Smooth muscle cell (in vitro differentiated cells): ENCODE measurements at regions not wholly inside any gene's neighbourhood (a gene's known extent, or its start where the extent isn't known, plus 50 kb on each side); places are given as distances from the start of the nearest gene placed in this dataset.

Source experiments
- DNase-seq: peaks from one replicate; lab custom pipeline; 2025; ENCODE audit not compliant: unreplicated experiment; lab: John Stamatoyannopoulos, UW
- H2AFZ ChIP-seq: fragments of 200-600 bp; sonication (generic); 2 replicates; pipeline ENCODE4 v1.6.0; 2016; ENCODE audit warnings: antibody characterized with exemption, low read depth, mild to moderate bottlenecking
- H3F3A ChIP-seq: fragments of 200-600 bp; sonication (generic); 2 replicates; pipeline ENCODE4 v1.6.0; 2017; ENCODE audit warnings: antibody characterized with exemption, low read depth
- H3K27ac ChIP-seq: fragments of 200-600 bp; sonication (generic); 2 replicates; pipeline ENCODE4 v1.5.1; 2016; ENCODE audit warnings: low read depth, mild to moderate bottlenecking
- H3K27me3 ChIP-seq: fragments of 200-600 bp; sonication (generic); 2 replicates; pipeline ENCODE4 v1.6.1; 2016; ENCODE audit warnings: low read depth, mild to moderate bottlenecking
- H3K36me3 ChIP-seq: fragments of 200-600 bp; sonication (generic); 2 replicates; pipeline ENCODE4 v1.5.1; 2016; ENCODE audit warnings: low read depth
- H3K4me1 ChIP-seq: fragments of 200-600 bp; sonication (generic); 2 replicates; pipeline ENCODE4 v1.5.1; 2016; ENCODE audit warnings: low read depth
- H3K4me2 ChIP-seq: fragments of 200-600 bp; sonication (generic); 2 replicates; pipeline ENCODE4 v1.6.0; 2016; ENCODE audit warnings: mild to moderate bottlenecking
- H3K4me3 ChIP-seq: fragments of 200-600 bp; sonication (generic); 2 replicates; pipeline ENCODE4 v1.5.1; 2016; ENCODE audit warnings: mild to moderate bottlenecking
- H3K79me2 ChIP-seq: fragments of 200-600 bp; sonication (generic); 2 replicates; pipeline ENCODE4 v1.6.0; 2016; ENCODE audit warnings: low read depth, mild to moderate bottlenecking
- H3K9ac ChIP-seq: fragments of 200-600 bp; sonication (generic); 2 replicates; pipeline ENCODE4 v1.6.0; 2016; ENCODE audit warnings: low read depth
- H3K9me3 ChIP-seq: fragments of 200-600 bp; sonication (generic); replicated peaks from 2 replicates; pipeline ENCODE4 v1.5.1; 2016; ENCODE audit warnings: low read depth
- H4K20me1 ChIP-seq: fragments of 200-600 bp; sonication (generic); 2 replicates; pipeline ENCODE4 v1.6.0; 2016; ENCODE audit warnings: low read depth
- WGBS: methylation state at CpG from one replicate; pipeline ENCODE4 v1.1.7; 2016; ENCODE audit warnings: low lambda C conversion rate; 5-methylcytosine and 5-hydroxymethylcytosine counted together
- TF ChIP-seq, protein P1 (sequence below): fragments of 200-600 bp; sonication (generic); IDR thresholded peaks from 2 replicates; pipeline ENCODE4 v1.5.1; 2017; ENCODE audit warnings: borderline replicate concordance, mild to moderate bottlenecking, antibody characterized with exemption; ENCODE audit not compliant: insufficient read depth, poor library complexity, severe bottlenecking

DNA sequence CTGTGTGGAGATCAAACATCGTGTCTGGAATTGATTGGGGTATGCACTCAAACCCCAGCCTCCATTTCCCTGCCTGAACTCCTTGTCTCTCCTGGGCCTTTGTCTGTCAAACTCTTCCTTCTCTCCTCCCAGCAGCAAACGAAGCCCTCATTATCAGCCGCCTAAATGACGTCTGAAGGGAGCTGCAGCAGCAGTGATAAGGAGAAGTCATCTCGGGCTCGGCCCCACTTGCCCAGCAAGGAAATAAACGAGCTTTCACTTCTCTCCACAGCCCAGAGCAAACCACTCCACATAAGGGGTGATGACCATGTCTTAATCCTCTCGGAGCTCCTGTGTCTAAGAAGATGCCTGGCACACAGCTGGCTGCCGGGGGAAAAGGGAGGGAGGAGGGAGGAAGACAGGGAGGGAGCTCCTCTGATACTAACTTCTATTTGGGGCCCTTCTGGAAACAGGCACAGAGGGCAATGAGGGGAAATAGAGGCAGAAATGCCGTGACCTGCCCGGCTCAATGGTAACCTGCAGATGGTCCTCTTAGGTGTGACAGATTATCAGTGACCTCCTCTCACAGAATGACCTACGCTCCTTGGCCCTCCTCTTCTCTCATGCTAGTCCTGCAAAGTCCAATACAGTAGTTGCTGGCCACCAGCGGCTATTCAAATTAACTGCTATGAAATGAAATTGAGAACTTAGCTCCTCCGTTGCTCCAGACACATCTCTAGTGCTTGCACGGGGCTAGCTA, 100.4 kb downstream of the PXDC1 start:
- H3K9me3 ChIP-seq = no peaks in the 10 kb centered on the region
- TF ChIP-seq, protein P1, sequence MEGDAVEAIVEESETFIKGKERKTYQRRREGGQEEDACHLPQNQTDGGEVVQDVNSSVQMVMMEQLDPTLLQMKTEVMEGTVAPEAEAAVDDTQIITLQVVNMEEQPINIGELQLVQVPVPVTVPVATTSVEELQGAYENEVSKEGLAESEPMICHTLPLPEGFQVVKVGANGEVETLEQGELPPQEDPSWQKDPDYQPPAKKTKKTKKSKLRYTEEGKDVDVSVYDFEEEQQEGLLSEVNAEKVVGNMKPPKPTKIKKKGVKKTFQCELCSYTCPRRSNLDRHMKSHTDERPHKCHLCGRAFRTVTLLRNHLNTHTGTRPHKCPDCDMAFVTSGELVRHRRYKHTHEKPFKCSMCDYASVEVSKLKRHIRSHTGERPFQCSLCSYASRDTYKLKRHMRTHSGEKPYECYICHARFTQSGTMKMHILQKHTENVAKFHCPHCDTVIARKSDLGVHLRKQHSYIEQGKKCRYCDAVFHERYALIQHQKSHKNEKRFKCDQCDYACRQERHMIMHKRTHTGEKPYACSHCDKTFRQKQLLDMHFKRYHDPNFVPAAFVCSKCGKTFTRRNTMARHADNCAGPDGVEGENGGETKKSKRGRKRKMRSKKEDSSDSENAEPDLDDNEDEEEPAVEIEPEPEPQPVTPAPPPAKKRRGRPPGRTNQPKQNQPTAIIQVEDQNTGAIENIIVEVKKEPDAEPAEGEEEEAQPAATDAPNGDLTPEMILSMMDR = no peak
- no peak overlapping the region for H3K4me2 ChIP-seq
- H3F3A ChIP-seq = no peaks in the 10 kb centered on the region
- 50% methylated on average over 15 of the region's 15 CpGs for WGBS
- H3K79me2 ChIP-seq = no peaks in the 10 kb centered on the region
- H3K9ac ChIP-seq = no peak overlapping the region
- no peak overlapping the region for H3K27ac ChIP-seq
- H3K4me3 ChIP-seq = no peak overlapping the region
- no peaks in the 10 kb centered on the region for H3K4me1 ChIP-seq
- no peaks in the 10 kb centered on the region for H3K36me3 ChIP-seq
- H4K20me1 ChIP-seq = no peaks in the 10 kb centered on the region
- H3K27me3 ChIP-seq = no peaks in the 10 kb centered on the region
- H2AFZ ChIP-seq = peak overlapping the region; percentile 54
- no peak for DNase-seq

DNA sequence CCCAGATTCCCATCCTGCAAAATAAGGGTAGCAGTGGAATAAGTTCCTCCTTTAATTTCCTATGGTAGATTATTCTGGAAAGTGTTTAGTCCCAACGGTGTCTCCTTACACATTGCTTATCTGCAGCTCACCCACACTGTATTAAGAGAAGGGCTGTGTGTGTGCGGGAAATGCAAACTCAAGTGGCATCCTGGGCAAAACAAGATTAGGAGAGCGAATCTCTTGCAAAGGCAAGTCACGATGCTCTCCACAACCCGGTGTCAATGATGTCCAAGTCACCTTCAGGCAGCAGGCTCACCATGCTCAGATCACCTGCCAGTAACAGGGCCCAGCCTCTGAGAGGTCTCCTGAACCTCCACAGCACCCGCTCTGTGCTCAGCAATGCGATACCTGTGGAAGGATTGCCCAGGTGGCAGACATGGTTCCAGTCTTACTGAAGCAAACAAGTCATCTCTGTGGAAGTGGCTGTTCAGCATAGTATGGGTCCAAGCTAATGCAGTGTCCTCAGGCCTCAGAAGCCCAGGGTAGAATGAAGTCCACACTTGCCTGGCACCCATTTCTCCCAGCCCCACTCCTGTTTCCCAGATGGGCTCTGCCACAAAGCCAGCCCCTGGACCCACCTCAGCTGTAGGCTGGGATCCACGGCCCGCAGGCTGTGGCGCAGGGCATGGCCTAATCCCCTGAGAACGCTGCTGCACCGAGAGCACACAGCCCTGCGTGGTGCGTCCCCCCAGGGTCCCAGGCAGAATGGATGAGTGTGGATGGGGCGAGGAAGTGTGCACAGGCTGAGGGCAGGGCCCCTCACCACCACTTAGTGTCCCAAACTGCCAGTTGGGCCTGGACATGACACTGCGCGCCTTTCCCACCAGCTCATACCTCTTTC, 101.2 kb downstream of the PXDC1 start:
- Histone ChIP-seq H3K27me3 (no peaks in the 10 kb centered on the region), H3K9ac (no peak overlapping the region), H3K79me2 (no peaks in the 10 kb centered on the region), H3K27ac (no peak overlapping the region), H2AFZ (peak overlapping the region; percentile 54), H4K20me1 (no peaks in the 10 kb centered on the region), H3K9me3 (no peaks in the 10 kb centered on the region), H3K4me2 (no peak overlapping the region), H3K36me3 (no peaks in the 10 kb centered on the region), H3K4me3 (no peak overlapping the region), H3K4me1 (no peaks in the 10 kb centered on the region), H3F3A (no peaks in the 10 kb centered on the region)
- TF ChIP-seq, protein P1 = no peak
- 80% methylated on average over 17 of the region's 17 CpGs for WGBS
- DNase-seq = no peak

DNA sequence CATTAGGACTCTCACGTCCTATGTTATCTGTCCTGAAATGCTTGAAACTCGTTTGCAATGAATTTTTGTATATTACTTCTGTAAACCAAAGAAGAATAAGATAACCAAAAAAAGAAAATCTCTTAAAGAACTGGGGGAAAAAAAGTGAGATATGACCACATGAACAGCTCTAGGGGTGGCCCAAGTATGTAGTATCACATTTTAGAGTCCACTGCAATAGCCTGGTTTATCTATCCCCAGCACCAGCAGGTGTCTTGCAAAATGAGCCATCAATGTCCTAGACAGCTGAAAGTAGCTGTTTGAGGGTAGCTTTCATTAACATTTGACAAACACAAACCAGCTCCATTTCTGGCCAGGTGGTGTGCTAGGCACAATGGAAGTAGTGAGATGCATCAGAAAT, 102.8 kb downstream of the PXDC1 start:
- Histone ChIP-seq H3F3A (no peaks in the 10 kb centered on the region), H3K79me2 (no peaks in the 10 kb centered on the region), H3K4me3 (no peak overlapping the region), H3K4me2 (no peak overlapping the region), H3K27me3 (no peaks in the 10 kb centered on the region), H4K20me1 (no peaks in the 10 kb centered on the region), H3K4me1 (no peaks in the 10 kb centered on the region), H3K27ac (no peak overlapping the region), H3K9ac (no peak overlapping the region), H2AFZ (no peak overlapping the region), H3K9me3 (no peaks in the 10 kb centered on the region), H3K36me3 (no peaks in the 10 kb centered on the region)
- no peak for DNase-seq
- TF ChIP-seq, protein P1 = no peak
- 83% methylated on average over 2 of the region's 2 CpGs for WGBS
